Kidney (tissue), 13 donors: ENCODE measurements at regions not wholly inside any gene's neighbourhood (a gene's known extent, or its start where the extent isn't known, plus 50 kb on each side); places are given as distances from the start of the nearest gene placed in this dataset.
A peak's percentile ranks its signal among the peaks of the same experiment; 100 is the strongest.

Experiments
- DNase-seq, 5 donors: peaks; one replicate each; pipeline ENCODE4 v3.0.0-alpha.2; 2013 to 2020
- FAIRE-seq: peaks from 2 replicates; lab custom pipeline; 2012; peaks lifted over from hg19 to GRCh38; lab: Jason Lieb, UNC
- H3K27ac ChIP-seq, 2 donors: one replicate each; pipeline ENCODE4 v1.7.0; 2013; ENCODE audit warnings: low read depth in 2 of 2, low read length in 2 of 2, inconsistent platforms in 1 of 2
- H3K27me3 ChIP-seq: one replicate; pipeline ENCODE4 v1.7.1; 2013; ENCODE audit warnings: low read length, inconsistent platforms; ENCODE audit not compliant: control insufficient read depth, insufficient read depth
- H3K36me3 ChIP-seq, 3 donors: one replicate each; pipeline versions ENCODE4 v1.7.0 to v1.7.1; 2013; ENCODE audit warnings: low read length in 3 of 3, control low read depth in 1 of 3, inconsistent platforms in 1 of 3; ENCODE audit not compliant: insufficient read depth in 3 of 3, control insufficient read depth in 2 of 3
- H3K4me1 ChIP-seq, 3 donors: one replicate each; pipeline versions ENCODE4 v1.7.0 to v1.7.1; 2013; ENCODE audit warnings: low read length in 3 of 3, inconsistent platforms in 1 of 3, low read depth in 1 of 3; ENCODE audit not compliant: control insufficient read depth in 2 of 3, insufficient read depth in 2 of 3
- H3K4me3 ChIP-seq, 3 donors: one replicate each; pipeline versions ENCODE4 v1.7.0 to v1.8.1; 2013; ENCODE audit warnings: low read length in 3 of 3, control low read depth in 1 of 3, inconsistent platforms in 1 of 3
- H3K9ac ChIP-seq, 3 donors: one replicate each; pipeline versions ENCODE4 v1.7.0 to v1.7.1; 2013; ENCODE audit warnings: low read length in 3 of 3, control low read depth in 1 of 3, inconsistent platforms in 1 of 3
- H3K9me3 ChIP-seq, 3 donors: one replicate each; pipeline versions ENCODE4 v1.7.0 to v1.7.1; 2013; ENCODE audit warnings: low read length in 3 of 3, control low read depth in 1 of 3, inconsistent platforms in 1 of 3; ENCODE audit not compliant: control insufficient read depth in 2 of 3, insufficient read depth in 1 of 3
- intact Hi-C: fragments of 100-400 bp; cut with DNase I; formaldehyde crosslinking; loops from one replicate; pipeline ENCODE4 v1.11.1; 2022
- TF ChIP-seq, protein P1 (sequence below): IDR thresholded peaks from 3 replicates; pipeline ENCODE4 v1.5.1; 2012; ENCODE audit warnings: mild to moderate bottlenecking, moderate library complexity, borderline replicate concordance; ENCODE audit not compliant: insufficient read depth; ENCODE audit errors: extremely low read depth
- donor health status: control.
- donor health status: control.
- donor health status: control.
- donor health status: control.
- donor health status: control.
- donor health status: DM: yes; HTN: yes; CAD: no.
- donor health status: Normal renal cell carcinoma (clear cell type).

DNA sequence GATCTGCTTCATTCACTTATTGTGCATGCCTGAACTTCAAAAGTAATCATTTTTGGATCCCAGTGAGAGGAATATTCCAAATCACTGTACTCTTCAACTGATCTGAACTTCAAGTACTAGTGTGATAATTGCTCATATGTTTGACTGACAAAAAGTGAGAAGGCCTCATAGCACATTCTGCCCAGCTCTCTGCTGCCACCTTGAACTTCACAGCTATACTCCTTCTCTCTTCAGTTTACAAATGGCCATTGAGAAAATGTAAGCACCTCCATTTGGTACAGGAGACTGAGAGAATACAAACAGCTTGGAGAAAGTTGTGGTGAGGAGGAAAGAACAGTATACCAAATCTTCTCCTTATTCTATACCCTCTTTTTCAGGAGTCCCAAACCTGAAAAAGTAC lies 946.0 kb upstream of the CHAC2 start:
- peak in 1 of 5 donors; percentile 6 for DNase-seq
- no peaks in the 10 kb centered on the region for H3K36me3 ChIP-seq
- FAIRE-seq: no peak
- TF ChIP-seq, protein P1, sequence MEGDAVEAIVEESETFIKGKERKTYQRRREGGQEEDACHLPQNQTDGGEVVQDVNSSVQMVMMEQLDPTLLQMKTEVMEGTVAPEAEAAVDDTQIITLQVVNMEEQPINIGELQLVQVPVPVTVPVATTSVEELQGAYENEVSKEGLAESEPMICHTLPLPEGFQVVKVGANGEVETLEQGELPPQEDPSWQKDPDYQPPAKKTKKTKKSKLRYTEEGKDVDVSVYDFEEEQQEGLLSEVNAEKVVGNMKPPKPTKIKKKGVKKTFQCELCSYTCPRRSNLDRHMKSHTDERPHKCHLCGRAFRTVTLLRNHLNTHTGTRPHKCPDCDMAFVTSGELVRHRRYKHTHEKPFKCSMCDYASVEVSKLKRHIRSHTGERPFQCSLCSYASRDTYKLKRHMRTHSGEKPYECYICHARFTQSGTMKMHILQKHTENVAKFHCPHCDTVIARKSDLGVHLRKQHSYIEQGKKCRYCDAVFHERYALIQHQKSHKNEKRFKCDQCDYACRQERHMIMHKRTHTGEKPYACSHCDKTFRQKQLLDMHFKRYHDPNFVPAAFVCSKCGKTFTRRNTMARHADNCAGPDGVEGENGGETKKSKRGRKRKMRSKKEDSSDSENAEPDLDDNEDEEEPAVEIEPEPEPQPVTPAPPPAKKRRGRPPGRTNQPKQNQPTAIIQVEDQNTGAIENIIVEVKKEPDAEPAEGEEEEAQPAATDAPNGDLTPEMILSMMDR: no peak
- no peak overlapping the region for H3K4me3 ChIP-seq
- H3K9ac ChIP-seq: no peak overlapping the region
- H3K27me3 ChIP-seq: no peaks in the 10 kb centered on the region
- H3K9me3 ChIP-seq: no peaks in the 10 kb centered on the region
- H3K27ac ChIP-seq: no peak overlapping the region
- no peaks in the 10 kb centered on the region for H3K4me1 ChIP-seq
- intact Hi-C loops: no loop called here

DNA sequence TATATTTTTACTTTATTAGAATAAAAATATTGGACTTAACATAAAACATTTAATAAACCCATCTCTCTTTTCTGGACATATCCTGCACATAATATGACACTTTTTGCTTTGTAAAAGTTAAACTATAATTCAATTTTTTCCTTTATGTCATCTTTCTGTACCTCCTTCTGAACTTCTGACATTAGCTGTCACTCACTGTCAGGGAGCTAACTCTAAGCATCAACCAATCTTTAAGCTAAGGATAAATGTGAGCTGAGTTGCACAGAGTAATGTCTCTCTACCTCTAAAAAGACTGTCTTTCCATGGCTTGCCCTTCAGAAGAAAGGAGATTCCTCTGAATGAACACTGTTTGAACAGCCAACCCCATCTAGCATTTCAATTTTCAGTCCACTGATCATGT lies 948.6 kb upstream of the CHAC2 start:
- no peak for DNase-seq
- no peaks in the 10 kb centered on the region for H3K36me3 ChIP-seq
- H3K9me3 ChIP-seq: no peaks in the 10 kb centered on the region
- TF ChIP-seq, protein P1: no peak
- no peak overlapping the region for H3K9ac ChIP-seq
- no peak for FAIRE-seq
- no peaks in the 10 kb centered on the region for H3K4me1 ChIP-seq
- H3K27ac ChIP-seq: no peak overlapping the region
- H3K27me3 ChIP-seq: no peaks in the 10 kb centered on the region
- H3K4me3 ChIP-seq: no peak overlapping the region
- intact Hi-C loops: no loop called here

DNA sequence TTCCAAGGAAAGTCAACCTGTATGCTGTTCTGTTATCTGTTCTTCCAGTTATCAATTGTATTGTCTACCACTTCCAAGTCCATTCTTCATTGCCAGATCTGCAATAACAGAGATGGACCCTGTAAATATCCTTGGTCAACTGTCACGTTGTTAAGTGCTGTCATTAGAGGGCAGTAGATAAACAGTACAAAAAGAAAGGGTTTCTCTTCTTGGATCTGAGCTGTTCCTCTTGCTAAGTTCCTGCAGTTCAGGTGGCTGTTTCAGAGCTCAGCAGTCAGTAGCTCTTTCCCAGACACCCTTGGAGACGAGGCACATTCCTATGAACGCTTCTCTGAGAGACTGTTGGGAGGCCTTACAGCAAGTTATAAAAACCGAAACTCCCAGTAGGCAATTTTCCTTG lies 957.1 kb upstream of the CHAC2 start:
- no peaks in the 10 kb centered on the region for H3K27me3 ChIP-seq
- H3K27ac ChIP-seq: no peak overlapping the region
- intact Hi-C loops: no loop called here
- H3K4me3 ChIP-seq: no peak overlapping the region
- FAIRE-seq: no peak
- TF ChIP-seq, protein P1: no peak
- peak in 2 of 5 donors; percentile 27 to 33 for DNase-seq
- no peaks in the 10 kb centered on the region for H3K36me3 ChIP-seq
- H3K4me1 ChIP-seq: no peaks in the 10 kb centered on the region
- no peak overlapping the region for H3K9ac ChIP-seq
- no peaks in the 10 kb centered on the region for H3K9me3 ChIP-seq

DNA sequence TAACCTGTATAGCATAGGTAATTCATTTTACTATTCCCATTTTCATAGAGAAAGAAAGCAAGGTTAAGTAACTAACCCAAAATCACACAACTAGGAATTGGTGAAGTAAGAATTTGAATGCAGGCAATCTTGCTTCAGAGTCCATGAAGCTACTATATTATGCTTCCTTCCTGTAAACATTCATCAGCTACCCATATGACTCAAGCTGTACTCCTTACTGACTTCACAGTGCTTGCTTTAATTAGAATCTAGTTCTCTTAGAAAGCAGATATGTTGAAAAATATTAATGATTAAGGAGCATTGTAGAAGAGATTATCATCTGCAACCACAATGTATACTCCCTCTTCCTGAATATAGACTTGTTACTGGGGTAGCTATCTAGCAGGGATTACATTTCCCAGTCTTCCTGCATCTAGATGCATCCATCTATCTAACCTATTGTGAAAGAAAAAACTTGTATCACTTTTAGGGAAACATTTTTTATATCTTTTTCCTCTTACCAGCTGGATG lies 961.6 kb upstream of the CHAC2 start:
- H3K27me3 ChIP-seq: no peaks in the 10 kb centered on the region
- DNase-seq (no peak), FAIRE-seq (no peak)
- no peaks in the 10 kb centered on the region for H3K4me1 ChIP-seq
- no peak overlapping the region for H3K4me3 ChIP-seq
- no peak overlapping the region for H3K27ac ChIP-seq
- TF ChIP-seq, protein P1: no peak
- intact Hi-C loops: no loop called here
- no peaks in the 10 kb centered on the region for H3K36me3 ChIP-seq
- no peak overlapping the region for H3K9ac ChIP-seq
- H3K9me3 ChIP-seq: peaks cover 0 to 7% (median 4%) of the 10 kb centered on the region in 3 donors
